ENCODE measurements at regions not wholly inside any gene's neighbourhood (a gene's known extent, or its start where the extent isn't known, plus 50 kb on each side); places are given as distances from the start of the nearest gene placed in this dataset.

DNA sequence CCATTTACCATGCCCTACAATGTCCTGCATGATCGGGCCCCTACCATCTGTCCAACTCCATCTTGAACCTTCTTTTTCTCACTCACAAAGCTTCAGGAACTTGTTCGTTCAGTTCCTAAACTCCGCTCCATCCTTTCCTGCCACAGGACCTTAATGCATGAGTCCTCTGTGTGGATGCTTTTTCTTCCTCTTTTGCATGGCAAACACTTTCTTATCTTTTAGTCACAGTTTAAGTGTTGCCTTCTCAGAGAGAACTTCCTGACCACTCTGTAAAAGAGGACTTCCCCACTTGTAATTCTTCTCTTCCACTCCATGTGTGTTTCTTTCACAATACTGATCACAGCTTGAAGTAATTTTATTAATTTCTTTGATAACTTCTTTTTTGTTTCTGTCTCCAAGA is 54.4 kb upstream of the ETV6 start:
- H4K20me1 ChIP-seq (ENCODE audit: insufficient read depth) = no peaks in the 10 kb centered on the region
- TF ChIP-seq EZH2 (IDR thresholded peaks at IDR 0.05; ENCODE audit: borderline replicate concordance, insufficient read depth, low read length, poor library complexity, severe bottlenecking) = no peak
- no peaks in the 10 kb centered on the region for H3K9me3 ChIP-seq (ENCODE audit: low read length)
- H3K9ac ChIP-seq (ENCODE audit: low read length) = no peak overlapping the region
- H2AFZ ChIP-seq (ENCODE audit: low read depth, low read length) = no peak overlapping the region
- no peaks in the 10 kb centered on the region for H3K36me3 ChIP-seq (ENCODE audit: insufficient read depth, low read length)
- H3K9me2 ChIP-seq (ENCODE audit: insufficient read depth, low read length) = no peaks in the 10 kb centered on the region
- no peaks in the 10 kb centered on the region for H3K27me3 ChIP-seq (ENCODE audit: insufficient read depth, low read depth, low read length)
- no peak overlapping the region for H3K4me3 ChIP-seq (ENCODE audit: low read length)
- H3K79me2 ChIP-seq (replicated peaks; ENCODE audit: insufficient read depth, low read length) = no peaks in the 10 kb centered on the region
- H3K4me2 ChIP-seq (ENCODE audit: low read length) = no peak overlapping the region
- H3K27ac ChIP-seq (ENCODE audit: low read length) = no peak overlapping the region
- no peaks in the 10 kb centered on the region for H3F3A ChIP-seq (ENCODE audit: insufficient read depth, low read length, poor library complexity, severe bottlenecking)

GRCh38 chr12:11596141-11596540 is 53.3 kb upstream of the ETV6 start:
- H3K4me3 ChIP-seq (ENCODE audit: low read length) = no peak overlapping the region
- H3K9ac ChIP-seq (ENCODE audit: low read length) = no peak overlapping the region
- H3F3A ChIP-seq (ENCODE audit: insufficient read depth, low read length, poor library complexity, severe bottlenecking) = no peaks in the 10 kb centered on the region
- no peaks in the 10 kb centered on the region for H3K79me2 ChIP-seq (replicated peaks; ENCODE audit: insufficient read depth, low read length)
- H3K4me2 ChIP-seq (ENCODE audit: low read length) = no peak overlapping the region
- no peaks in the 10 kb centered on the region for H3K9me2 ChIP-seq (ENCODE audit: insufficient read depth, low read length)
- TF ChIP-seq TAF1 (IDR thresholded peaks at IDR 0.05; ENCODE audit: low read depth) (no peak), POLR2AphosphoS5 (IDR thresholded peaks at IDR 0.05) (no peak), EP300 (conservative IDR thresholded peaks at IDR 0.05; ENCODE audit: poor library complexity, severe bottlenecking) (no peak), EZH2 (IDR thresholded peaks at IDR 0.05; ENCODE audit: borderline replicate concordance, insufficient read depth, low read length, poor library complexity, severe bottlenecking) (no peak), MXI1 (conservative IDR thresholded peaks at IDR 0.05; ENCODE audit: poor library complexity, severe bottlenecking) (no peak), SMC3 (conservative IDR thresholded peaks at IDR 0.05; ENCODE audit: poor library complexity) (no peak), RAD21 (conservative IDR thresholded peaks at IDR 0.05) (no peak)
- TF ChIP-seq, protein P1, sequence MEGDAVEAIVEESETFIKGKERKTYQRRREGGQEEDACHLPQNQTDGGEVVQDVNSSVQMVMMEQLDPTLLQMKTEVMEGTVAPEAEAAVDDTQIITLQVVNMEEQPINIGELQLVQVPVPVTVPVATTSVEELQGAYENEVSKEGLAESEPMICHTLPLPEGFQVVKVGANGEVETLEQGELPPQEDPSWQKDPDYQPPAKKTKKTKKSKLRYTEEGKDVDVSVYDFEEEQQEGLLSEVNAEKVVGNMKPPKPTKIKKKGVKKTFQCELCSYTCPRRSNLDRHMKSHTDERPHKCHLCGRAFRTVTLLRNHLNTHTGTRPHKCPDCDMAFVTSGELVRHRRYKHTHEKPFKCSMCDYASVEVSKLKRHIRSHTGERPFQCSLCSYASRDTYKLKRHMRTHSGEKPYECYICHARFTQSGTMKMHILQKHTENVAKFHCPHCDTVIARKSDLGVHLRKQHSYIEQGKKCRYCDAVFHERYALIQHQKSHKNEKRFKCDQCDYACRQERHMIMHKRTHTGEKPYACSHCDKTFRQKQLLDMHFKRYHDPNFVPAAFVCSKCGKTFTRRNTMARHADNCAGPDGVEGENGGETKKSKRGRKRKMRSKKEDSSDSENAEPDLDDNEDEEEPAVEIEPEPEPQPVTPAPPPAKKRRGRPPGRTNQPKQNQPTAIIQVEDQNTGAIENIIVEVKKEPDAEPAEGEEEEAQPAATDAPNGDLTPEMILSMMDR (IDR thresholded peaks at IDR 0.05; ENCODE audit: poor library complexity, severe bottlenecking) = no peak
- TF ChIP-seq, protein P2, sequence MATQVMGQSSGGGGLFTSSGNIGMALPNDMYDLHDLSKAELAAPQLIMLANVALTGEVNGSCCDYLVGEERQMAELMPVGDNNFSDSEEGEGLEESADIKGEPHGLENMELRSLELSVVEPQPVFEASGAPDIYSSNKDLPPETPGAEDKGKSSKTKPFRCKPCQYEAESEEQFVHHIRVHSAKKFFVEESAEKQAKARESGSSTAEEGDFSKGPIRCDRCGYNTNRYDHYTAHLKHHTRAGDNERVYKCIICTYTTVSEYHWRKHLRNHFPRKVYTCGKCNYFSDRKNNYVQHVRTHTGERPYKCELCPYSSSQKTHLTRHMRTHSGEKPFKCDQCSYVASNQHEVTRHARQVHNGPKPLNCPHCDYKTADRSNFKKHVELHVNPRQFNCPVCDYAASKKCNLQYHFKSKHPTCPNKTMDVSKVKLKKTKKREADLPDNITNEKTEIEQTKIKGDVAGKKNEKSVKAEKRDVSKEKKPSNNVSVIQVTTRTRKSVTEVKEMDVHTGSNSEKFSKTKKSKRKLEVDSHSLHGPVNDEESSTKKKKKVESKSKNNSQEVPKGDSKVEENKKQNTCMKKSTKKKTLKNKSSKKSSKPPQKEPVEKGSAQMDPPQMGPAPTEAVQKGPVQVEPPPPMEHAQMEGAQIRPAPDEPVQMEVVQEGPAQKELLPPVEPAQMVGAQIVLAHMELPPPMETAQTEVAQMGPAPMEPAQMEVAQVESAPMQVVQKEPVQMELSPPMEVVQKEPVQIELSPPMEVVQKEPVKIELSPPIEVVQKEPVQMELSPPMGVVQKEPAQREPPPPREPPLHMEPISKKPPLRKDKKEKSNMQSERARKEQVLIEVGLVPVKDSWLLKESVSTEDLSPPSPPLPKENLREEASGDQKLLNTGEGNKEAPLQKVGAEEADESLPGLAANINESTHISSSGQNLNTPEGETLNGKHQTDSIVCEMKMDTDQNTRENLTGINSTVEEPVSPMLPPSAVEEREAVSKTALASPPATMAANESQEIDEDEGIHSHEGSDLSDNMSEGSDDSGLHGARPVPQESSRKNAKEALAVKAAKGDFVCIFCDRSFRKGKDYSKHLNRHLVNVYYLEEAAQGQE (IDR thresholded peaks at IDR 0.05; ENCODE audit: borderline replicate concordance) = no peak
- H3K27me3 ChIP-seq (ENCODE audit: insufficient read depth, low read depth, low read length) = no peaks in the 10 kb centered on the region
- H2AFZ ChIP-seq (ENCODE audit: low read depth, low read length) = no peak overlapping the region
- no peaks in the 10 kb centered on the region for H4K20me1 ChIP-seq (ENCODE audit: insufficient read depth)
- H3K36me3 ChIP-seq (ENCODE audit: insufficient read depth, low read length) = no peaks in the 10 kb centered on the region
- no peaks in the 10 kb centered on the region for H3K9me3 ChIP-seq (ENCODE audit: low read length)
- no peak overlapping the region for H3K27ac ChIP-seq (ENCODE audit: low read length)

DNA sequence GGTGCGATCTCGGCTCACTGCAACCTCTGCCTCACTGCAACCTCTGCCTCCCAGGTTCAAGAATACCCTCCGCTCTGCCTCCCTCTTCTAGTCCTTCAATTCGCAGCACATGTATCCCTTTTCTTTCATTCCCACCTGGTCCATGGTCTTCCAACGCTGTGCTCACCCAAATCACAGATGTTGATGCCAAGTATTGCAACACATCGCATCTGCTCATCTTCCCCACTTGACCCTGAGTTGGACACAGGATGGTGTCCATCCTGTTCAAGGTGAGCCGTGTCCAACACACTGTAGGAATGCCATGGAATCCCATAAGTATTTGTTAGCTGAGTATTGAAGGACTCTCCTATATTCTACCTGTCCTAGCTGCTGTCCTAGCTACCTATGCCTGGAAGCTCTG is 50.6 kb upstream of the ETV6 start:
- Histone ChIP-seq H3K9me2 (ENCODE audit: insufficient read depth, low read length) (no peaks in the 10 kb centered on the region), H3K27ac (ENCODE audit: low read length) (no peak overlapping the region), H4K20me1 (ENCODE audit: insufficient read depth) (no peaks in the 10 kb centered on the region), H3K36me3 (ENCODE audit: insufficient read depth, low read length) (no peaks in the 10 kb centered on the region), H3K4me3 (ENCODE audit: low read length) (no peak overlapping the region), H2AFZ (ENCODE audit: low read depth, low read length) (no peak overlapping the region), H3F3A (ENCODE audit: insufficient read depth, low read length, poor library complexity, severe bottlenecking) (no peaks in the 10 kb centered on the region), H3K4me2 (ENCODE audit: low read length) (no peak overlapping the region), H3K9me3 (ENCODE audit: low read length) (no peaks in the 10 kb centered on the region), H3K27me3 (ENCODE audit: insufficient read depth, low read depth, low read length) (no peaks in the 10 kb centered on the region), H3K79me2 (replicated peaks; ENCODE audit: insufficient read depth, low read length) (no peaks in the 10 kb centered on the region), H3K9ac (ENCODE audit: low read length) (no peak overlapping the region)
- no peak for TF ChIP-seq EZH2 (IDR thresholded peaks at IDR 0.05; ENCODE audit: borderline replicate concordance, insufficient read depth, low read length, poor library complexity, severe bottlenecking)
- TF ChIP-seq, protein P1 (IDR thresholded peaks at IDR 0.05; ENCODE audit: poor library complexity, severe bottlenecking) = no peak
- no peak for TF ChIP-seq TAF1 (IDR thresholded peaks at IDR 0.05; ENCODE audit: low read depth)
- no peak for TF ChIP-seq MXI1 (conservative IDR thresholded peaks at IDR 0.05; ENCODE audit: poor library complexity, severe bottlenecking)
- TF ChIP-seq EP300 (conservative IDR thresholded peaks at IDR 0.05; ENCODE audit: poor library complexity, severe bottlenecking) = no peak
- no peak for TF ChIP-seq RAD21 (conservative IDR thresholded peaks at IDR 0.05)
- no peak for TF ChIP-seq POLR2AphosphoS5 (IDR thresholded peaks at IDR 0.05)
- TF ChIP-seq SMC3 (conservative IDR thresholded peaks at IDR 0.05; ENCODE audit: poor library complexity) = no peak
- TF ChIP-seq, protein P2 (IDR thresholded peaks at IDR 0.05; ENCODE audit: borderline replicate concordance) = no peak
